Thyroid gland (tissue), 4 donors: ENCODE measurements at regions not wholly inside any gene's neighbourhood (a gene's known extent, or its start where the extent isn't known, plus 50 kb on each side); places are given as distances from the start of the nearest gene placed in this dataset.

Experiments
- CTCF ChIP-seq, 6 experiments: fragments of 200-600 bp in 3 of 6; fragments of 450-650 bp in 3 of 6; sonication (generic) in 3 of 6; IDR thresholded peaks; one replicate each; pipeline ENCODE4 v1.5.1; 2016 to 2019; ENCODE audit warnings: antibody characterized with exemption in 6 of 6, mild to moderate bottlenecking in 2 of 6, inconsistent platforms in 1 of 6, moderate library complexity in 1 of 6
- POLR2A ChIP-seq, 2 donors: fragments of 450-650 bp; IDR thresholded peaks; one replicate each; pipeline ENCODE4 v1.6.1; 2017; ENCODE audit warnings: antibody characterized with exemption in 2 of 2, mild to moderate bottlenecking in 2 of 2, moderate library complexity in 1 of 2

DNA sequence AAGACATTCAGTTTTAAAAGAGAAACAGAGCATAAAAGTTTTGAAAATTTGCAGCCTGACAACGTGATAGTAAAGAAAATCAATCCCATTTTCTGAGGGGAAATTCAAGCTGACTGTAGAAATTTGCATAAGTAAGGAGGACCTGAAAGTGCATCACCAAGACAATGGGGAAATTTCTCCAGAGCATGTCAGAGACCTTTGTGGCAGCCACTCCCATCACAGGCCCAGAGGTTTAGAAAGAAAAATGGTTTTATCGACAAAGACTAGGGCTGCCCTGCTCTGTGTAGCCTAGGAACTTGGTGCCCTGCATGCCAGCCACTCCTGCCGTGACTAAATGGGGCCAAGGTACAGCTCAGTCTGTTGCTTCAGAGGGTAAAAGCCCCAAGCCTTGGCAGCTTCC lies 1640.2 kb upstream of the PRMT6 start:
- TF ChIP-seq POLR2A (IDR thresholded peaks at IDR 0.05), result no peak
- TF ChIP-seq CTCF (IDR thresholded peaks at IDR 0.05), result no peak
